HL-60/S4 treated with retinoic acid at 250 ng/mL for 4 days and 3 days (cell line): ENCODE measurements at regions not wholly inside any gene's neighbourhood (a gene's known extent, or its start where the extent isn't known, plus 50 kb on each side); places are given as distances from the start of the nearest gene placed in this dataset.

ENCODE experiments used
- in situ Hi-C: fragments of 300-500 bp; cut with MboI; formaldehyde crosslinking; loops from 2 replicates; pipeline ENCODE4 v1.7.0; 2022; ENCODE audit warnings: low sequenced_read_pairs

DNA sequence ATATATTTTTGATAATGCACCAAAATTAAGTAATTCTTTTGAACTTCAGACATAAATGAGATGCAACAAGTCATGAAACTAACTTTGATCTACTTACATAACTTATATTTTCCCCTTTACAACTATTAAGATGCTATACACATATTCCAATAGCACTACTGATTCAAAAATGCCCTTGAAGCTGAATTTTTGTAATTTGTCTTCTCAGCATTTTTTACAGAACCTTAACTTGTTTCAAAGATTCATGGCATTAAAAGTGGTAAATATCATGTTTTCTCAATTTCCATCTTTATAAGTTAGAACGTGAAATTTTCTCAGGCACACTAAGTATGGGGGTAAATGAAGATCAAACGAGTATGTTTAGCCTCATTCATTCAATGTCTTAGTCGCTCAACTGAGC lies 460.0 kb upstream of the FAM241A start:
- in situ Hi-C loops, result no loop called here

DNA sequence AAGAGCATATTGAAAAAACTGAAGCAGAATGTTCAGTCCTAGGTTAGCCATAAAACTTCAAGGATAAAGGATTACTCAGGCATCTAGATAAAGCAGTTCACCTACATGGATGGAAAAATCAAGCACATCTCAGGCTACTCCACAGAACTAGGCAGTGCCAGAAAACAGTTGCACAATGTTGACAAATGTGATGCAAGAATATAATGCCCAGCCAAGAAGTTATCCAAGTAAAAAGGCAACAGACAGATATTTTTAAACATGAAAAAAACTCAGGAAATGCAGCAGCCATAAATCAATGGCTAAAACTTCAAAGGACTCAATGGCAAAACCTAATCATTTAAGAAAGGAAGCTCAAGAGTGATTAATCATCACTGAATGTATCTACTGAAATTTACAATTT lies 456.0 kb upstream of the FAM241A start:
- in situ Hi-C loops, result no loop called here

GRCh38 chr4:111689731-111690130 lies 455.5 kb upstream of the FAM241A start:
- in situ Hi-C loops, result no loop called here

- in situ Hi-C loops, result no loop called here
These were observed 451.5 kb upstream of the FAM241A start for GRCh38 chr4:111693758-111694157.

GRCh38 chr4:111695677-111696076 lies 449.6 kb upstream of the FAM241A start:
- in situ Hi-C loops, result no loop called here

GRCh38 chr4:111696505-111696904 lies 448.7 kb upstream of the FAM241A start:
- in situ Hi-C loops, result no loop called here

- in situ Hi-C loops, result no loop called here
These were observed 447.9 kb upstream of the FAM241A start for GRCh38 chr4:111697176-111697942.

DNA sequence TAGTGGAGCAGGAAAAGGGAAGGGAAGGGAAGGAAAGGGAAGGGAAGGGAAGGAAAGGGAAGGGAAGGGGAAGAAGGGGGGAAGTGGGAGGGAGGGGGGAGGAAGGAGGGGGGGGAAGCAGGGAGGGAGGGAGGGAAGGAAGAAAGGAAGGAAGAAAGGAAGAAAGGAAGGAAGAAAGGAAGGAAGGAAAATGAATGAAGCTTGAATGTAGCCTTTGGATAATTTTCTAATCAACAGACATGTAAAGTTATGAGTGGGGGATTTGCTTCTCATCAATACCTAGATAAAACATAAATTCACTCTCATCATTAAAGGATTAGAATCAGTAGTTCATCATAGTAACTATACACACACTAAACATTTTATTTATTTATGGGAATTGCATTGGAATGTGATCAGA lies 446.9 kb upstream of the FAM241A start:
- in situ Hi-C loops, result no loop called here

- in situ Hi-C loops, result no loop called here
These were observed 446.1 kb upstream of the FAM241A start for GRCh38 chr4:111699165-111699564.

- in situ Hi-C loops, result no loop called here
These were observed 444.2 kb upstream of the FAM241A start for GRCh38 chr4:111701102-111701501.

DNA sequence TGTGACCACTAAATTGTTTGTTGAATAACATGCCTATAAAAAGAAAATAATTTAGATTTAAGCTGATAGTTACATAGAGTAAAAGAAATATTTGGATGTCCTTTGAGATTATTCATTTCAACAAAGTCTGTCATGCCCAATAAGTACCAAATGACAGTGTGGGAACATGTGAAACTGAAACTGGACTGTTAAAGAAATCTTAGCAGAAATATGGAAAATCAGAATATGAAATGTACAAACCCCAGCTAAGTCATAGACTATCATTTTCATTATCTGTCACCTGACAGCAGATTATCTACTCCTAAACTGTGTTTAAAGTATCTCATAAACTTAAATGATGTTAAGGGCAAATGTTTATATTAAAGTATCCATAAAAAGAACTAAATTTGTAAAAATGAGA lies 437.8 kb upstream of the FAM241A start:
- in situ Hi-C loops, result no loop called here

DNA sequence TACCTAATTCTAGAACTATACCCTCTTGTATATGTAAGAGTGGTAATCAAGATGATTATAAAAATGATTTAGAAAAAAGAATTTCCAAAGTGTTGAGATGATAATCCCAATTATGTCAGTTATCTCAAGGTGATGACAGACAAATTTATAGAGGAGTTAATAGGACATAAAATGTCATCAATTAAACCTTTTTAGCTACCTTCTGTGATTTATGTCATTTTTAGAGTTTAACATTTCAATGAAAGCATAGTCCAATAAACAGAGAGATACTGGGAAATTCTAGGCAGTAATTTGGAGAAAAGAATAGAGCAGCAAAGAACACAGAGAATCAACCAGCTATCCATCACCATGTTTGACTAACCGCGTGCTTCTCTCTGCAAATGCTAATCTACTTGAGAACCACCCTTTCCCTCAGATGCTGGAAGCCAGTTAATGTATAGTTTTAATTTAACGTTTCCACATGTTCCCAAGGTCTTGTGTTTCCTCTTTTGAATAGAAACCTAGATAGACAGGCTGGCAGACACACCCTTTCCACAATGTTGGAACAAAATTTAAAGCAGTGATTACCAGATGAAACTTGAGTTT lies 433.1 kb upstream of the FAM241A start:
- in situ Hi-C loops, result no loop called here

- in situ Hi-C loops, result no loop called here
These were observed 432.0 kb upstream of the FAM241A start for GRCh38 chr4:111713276-111713675.

GRCh38 chr4:111717921-111718320 lies 427.3 kb upstream of the FAM241A start:
- in situ Hi-C loops, result no loop called here

DNA sequence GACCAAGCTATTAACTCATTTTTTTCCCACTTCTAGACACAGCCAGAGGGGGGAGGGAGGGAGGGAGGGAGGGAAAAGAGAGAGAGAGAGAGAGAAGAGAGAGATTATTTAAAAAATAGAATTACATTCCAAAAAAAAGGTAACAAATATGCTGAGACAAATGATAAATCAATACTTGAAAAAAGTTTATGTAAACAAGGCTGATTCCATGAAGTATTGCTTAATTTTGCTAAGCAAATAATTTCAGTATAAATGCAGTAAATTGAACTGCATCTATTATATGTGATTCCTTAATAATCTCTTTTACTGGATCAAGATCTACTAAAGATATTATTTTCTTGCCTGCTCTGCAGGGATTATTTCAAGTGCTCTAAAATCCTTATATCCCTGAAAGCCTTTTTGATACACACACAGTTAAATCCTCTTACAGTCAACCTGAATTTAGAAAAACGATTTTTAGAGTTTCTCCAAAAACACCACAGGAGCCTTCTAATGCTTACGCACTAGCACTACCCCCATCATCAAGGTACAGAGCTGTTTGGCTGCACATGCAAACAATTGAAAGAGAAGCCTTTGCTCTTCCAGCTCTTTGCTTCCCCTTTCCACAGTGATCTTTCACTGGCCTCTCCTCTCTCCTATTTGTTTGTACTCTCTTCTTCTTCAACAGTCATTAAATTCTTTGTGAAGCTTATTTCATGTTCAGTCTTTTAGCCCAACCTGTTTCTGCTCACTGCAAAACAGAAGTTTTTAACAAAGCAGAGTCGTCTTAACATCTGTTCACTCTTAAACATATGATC lies 426.3 kb upstream of the FAM241A start:
- in situ Hi-C loops, result no loop called here

- in situ Hi-C loops, result no loop called here
These were observed 424.4 kb upstream of the FAM241A start for GRCh38 chr4:111720866-111721265.

DNA sequence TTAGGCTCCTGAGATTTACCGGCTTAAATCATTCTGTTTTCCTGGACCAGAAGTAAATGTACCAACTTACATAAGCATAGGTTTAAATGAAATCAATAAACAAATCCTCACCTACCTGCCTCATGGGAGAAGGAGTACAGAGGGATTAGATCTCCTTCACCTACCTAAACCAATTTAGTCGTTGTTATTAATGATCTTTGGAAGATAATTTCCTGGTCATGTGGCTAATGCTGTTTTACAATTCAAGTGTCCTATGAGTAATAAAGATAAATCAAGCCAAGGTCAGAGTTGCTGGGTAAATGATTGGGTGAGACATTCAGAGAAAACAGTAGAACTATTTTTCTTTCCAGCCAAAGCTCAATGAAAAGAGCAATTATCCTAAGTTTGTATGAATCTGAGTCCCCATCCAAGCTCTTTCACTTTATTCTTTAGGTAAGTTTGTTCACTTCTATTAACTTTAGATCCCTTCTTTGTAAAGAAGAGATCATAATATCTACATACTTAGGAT lies 423.0 kb upstream of the FAM241A start:
- in situ Hi-C loops, result no loop called here

DNA sequence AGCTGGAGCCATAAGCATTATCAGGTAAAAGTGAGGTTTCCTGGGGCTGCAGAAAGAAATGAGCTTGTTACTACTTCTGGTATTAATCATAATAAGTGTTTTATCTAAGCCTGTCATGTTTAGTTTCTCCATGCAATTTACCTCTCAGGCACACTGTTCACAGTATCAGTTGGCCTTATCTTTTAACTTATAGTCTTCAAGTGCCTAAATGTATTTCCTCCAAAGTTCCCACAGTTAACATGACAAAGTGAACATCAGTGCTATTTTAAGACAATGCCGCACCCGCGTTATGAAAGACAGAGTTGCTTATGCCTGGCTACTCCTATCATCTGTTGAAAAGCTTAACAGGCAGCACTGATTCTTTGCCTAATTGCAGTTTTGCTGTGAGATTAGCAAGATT lies 408.7 kb upstream of the FAM241A start:
- in situ Hi-C loops, result no loop called here

GRCh38 chr4:111744847-111745246 lies 400.4 kb upstream of the FAM241A start:
- in situ Hi-C loops, result no loop called here

DNA sequence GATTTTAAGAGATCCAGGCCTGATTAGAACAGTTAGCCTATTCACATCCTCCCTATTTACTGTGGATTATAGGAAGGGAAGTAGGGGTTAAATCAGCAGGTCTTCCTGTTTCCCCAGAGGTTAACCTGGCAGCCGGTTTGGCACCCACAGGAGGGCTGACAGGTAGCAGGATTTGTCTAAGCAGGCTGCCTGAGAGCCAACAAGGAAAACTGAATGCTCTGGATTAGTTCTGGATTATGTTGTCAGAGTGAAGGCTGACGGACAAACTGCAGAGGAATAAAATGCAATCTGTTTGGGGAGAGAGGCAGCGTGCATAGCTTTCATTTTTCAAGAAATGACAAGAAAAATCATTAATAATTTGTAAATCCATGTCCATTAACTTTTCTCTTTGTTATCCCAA lies 397.1 kb upstream of the FAM241A start:
- in situ Hi-C loops, result no loop called here

DNA sequence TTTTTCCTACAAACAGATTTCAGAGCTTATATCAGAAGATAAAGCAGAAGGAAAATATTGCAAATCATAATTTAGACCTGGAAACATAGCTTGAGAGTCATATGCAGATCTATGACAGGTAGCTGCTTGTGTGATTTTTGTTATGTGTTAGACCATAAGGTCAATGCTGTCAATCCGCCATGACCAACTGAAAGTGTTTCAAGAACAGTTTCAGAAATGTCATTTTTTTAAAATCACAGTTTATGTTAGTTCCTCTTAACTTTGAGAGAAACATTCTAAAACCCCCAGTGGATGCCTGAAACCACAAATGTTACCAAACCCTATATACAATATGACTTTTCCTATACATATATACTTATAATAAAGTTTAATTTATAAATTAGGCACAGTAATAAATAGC lies 391.3 kb upstream of the FAM241A start:
- in situ Hi-C loops, result no loop called here

GRCh38 chr4:111755571-111755970 lies 389.7 kb upstream of the FAM241A start:
- in situ Hi-C loops, result no loop called here
